Brain microvascular endothelial cell (primary cell): ENCODE measurements at regions not wholly inside any gene's neighbourhood (a gene's known extent, or its start where the extent isn't known, plus 50 kb on each side); places are given as distances from the start of the nearest gene placed in this dataset.

Experiments
- DNase-seq: peaks from one replicate; pipeline ENCODE4 v3.0.0-alpha.2; 2020
- H3K27ac ChIP-seq: fragments of 250-450 bp; sonication (Bioruptor Pico); 2 replicates; pipeline ENCODE4 v1.5.1; 2020; ENCODE audit warnings: mild to moderate bottlenecking, moderate library complexity
- H3K27me3 ChIP-seq: fragments of 250-450 bp; sonication (Bioruptor Pico); replicated peaks from 2 replicates; pipeline ENCODE4 v1.5.1; 2020; ENCODE audit warnings: mild to moderate bottlenecking
- H3K36me3 ChIP-seq: fragments of 250-450 bp; sonication (Bioruptor Pico); replicated peaks from 2 replicates; pipeline ENCODE4 v1.5.1; 2020; ENCODE audit warnings: mild to moderate bottlenecking
- H3K4me3 ChIP-seq: 2 replicates; pipeline ENCODE4 v1.5.1; 2011; ENCODE audit warnings: low read depth, mild to moderate bottlenecking, control low read depth, low read length, moderate library complexity
- CTCF ChIP-seq: IDR thresholded peaks from 2 replicates; pipeline ENCODE4 v1.5.1; 2011; ENCODE audit warnings: low read depth, mild to moderate bottlenecking, moderate library complexity, low read length, control low read depth, inconsistent platforms; ENCODE audit errors: missing control alignments
- in situ Hi-C: cut with HindIII; loops from 2 replicates; pipeline ENCODE4 v1.10.0; 2017; ENCODE audit warnings: low sequenced_read_pairs, low pct_ligation_motif_present

GRCh38 chr13:61135583-61135982 lies 280.1 kb downstream of the PCDH20 start:
- Histone ChIP-seq H3K27me3 (no peaks in the 10 kb centered on the region), H3K36me3 (no peaks in the 10 kb centered on the region), H3K4me3 (no peak overlapping the region), H3K27ac (no peak overlapping the region)
- DNase-seq, result no peak
- in situ Hi-C loops, result no loop called here
- no peak for TF ChIP-seq CTCF

- TF ChIP-seq CTCF, result no peak
- no peak for DNase-seq
- Histone ChIP-seq H3K27me3 (no peaks in the 10 kb centered on the region), H3K27ac (no peak overlapping the region), H3K4me3 (no peak overlapping the region), H3K36me3 (no peaks in the 10 kb centered on the region)
- in situ Hi-C loops, result no loop called here
Measured at GRCh38 chr13:61128850-61129645, 286.6 kb downstream of the PCDH20 start.

DNA sequence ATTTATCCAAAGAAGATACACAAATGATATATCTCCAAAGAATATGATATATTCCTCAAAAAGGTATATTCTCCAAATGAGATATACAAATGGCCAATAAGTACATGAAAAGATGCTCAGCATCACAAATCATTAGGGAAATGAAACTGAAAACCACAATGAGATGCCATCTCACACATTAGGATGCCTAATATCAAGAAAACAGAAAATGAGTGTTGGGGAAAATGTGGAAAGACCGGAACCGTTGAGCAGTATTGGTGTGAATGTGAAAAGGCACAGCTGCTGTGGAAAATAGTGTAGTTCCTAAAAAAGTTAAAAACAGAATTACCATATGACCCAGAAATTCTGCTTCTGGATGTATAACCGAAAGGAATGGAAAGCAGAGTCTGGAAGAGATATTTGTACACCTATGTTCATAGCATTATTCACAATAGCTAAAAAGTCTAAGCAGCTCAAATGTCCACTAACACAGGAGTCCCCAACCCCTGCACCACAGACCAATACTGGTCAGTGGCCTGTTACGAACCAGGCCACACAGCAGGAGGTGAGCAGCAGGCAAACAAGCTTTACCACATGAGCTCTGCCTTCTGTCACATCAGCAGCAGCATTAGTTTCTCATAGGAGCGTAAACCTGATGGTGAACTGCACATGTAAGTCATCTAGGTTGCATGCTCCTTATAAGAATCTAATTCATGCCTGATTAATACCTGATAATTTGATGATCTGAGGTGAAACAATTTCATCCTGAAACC lies 291.9 kb downstream of the PCDH20 start:
- no peak for TF ChIP-seq CTCF
- Histone ChIP-seq H3K36me3 (no peaks in the 10 kb centered on the region), H3K27me3 (no peaks in the 10 kb centered on the region), H3K4me3 (no peak overlapping the region), H3K27ac (no peak overlapping the region)
- in situ Hi-C loops, result no loop called here
- no peak for DNase-seq

DNA sequence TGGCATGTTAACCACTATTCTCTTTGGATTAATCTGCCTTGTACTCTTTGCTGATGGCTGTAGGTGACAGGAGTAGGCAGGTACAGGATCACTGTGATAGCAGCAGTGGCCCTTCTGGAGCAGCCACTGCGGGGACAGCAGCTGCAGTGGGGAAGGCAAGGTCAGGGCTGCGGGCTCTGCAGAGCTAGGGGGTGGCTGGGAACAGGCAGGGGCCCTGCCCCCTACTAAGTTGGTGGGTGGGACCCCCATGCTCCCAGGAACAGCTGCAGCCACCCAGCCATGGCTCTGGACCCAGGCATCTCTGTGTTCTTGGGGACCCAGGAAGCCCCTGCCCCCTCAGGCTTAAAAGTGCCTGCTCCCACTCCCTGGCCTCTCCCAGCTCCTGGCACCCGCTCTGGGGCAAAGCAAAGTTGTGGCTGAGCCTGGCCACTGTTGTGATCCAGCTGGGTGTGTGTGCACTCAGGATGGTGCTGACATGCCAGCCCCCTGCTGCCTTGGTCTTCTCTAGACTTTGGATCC lies 302.4 kb downstream of the PCDH20 start:
- H3K4me3 ChIP-seq, result no peak overlapping the region
- DNase-seq, result no peak
- H3K27ac ChIP-seq, result no peak overlapping the region
- no peaks in the 10 kb centered on the region for H3K36me3 ChIP-seq
- no peaks in the 10 kb centered on the region for H3K27me3 ChIP-seq
- no peak for TF ChIP-seq CTCF
- in situ Hi-C loops, result no loop called here

GRCh38 chr13:61111529-61111928 lies 304.1 kb downstream of the PCDH20 start:
- TF ChIP-seq CTCF, result no peak
- in situ Hi-C loops, result no loop called here
- H3K27ac ChIP-seq, result no peak overlapping the region
- H3K36me3 ChIP-seq, result no peaks in the 10 kb centered on the region
- H3K27me3 ChIP-seq, result no peaks in the 10 kb centered on the region
- no peak for DNase-seq
- no peak overlapping the region for H3K4me3 ChIP-seq
